IgD-negative memory B cell (primary cell): ENCODE measurements at regions not wholly inside any gene's neighbourhood (a gene's known extent, or its start where the extent isn't known, plus 50 kb on each side); places are given as distances from the start of the nearest gene placed in this dataset.
"Not testable (repeated sequence)": the region's sequence is repeated elsewhere in the genome, so short reads cannot be mapped to it uniquely, and the experiment has no call there.

Source experiments
- H3K27ac Mint-ChIP-seq, 3 donors: one replicate each; pipeline ENCODE4 v1.8.0; 2020 to 2022; ENCODE audit warnings: mild to moderate bottlenecking in 3 of 3, mixed read lengths in 3 of 3, moderate library complexity in 1 of 3
- H3K27me3 Mint-ChIP-seq: one replicate; pipeline ENCODE4 v1.8.0; 2021; ENCODE audit warnings: mixed read lengths
- H3K36me3 Mint-ChIP-seq: one replicate; pipeline ENCODE4 v1.8.0; 2020; ENCODE audit warnings: mild to moderate bottlenecking, mixed read lengths
- H3K4me1 Mint-ChIP-seq, 3 donors: one replicate each; pipeline ENCODE4 v1.8.0; 2020 to 2022; ENCODE audit warnings: mixed read lengths in 3 of 3, mild to moderate bottlenecking in 1 of 3
- H3K4me3 Mint-ChIP-seq, 4 donors: one replicate each; pipeline ENCODE4 v1.8.0; 2020 to 2022; ENCODE audit warnings: mild to moderate bottlenecking in 4 of 4, mixed read lengths in 4 of 4, moderate library complexity in 3 of 4
- H3K9me3 Mint-ChIP-seq, 3 donors: one replicate each; pipeline ENCODE4 v1.8.0; 2020 to 2021; ENCODE audit warnings: mixed read lengths in 3 of 3, mild to moderate bottlenecking in 1 of 3

DNA sequence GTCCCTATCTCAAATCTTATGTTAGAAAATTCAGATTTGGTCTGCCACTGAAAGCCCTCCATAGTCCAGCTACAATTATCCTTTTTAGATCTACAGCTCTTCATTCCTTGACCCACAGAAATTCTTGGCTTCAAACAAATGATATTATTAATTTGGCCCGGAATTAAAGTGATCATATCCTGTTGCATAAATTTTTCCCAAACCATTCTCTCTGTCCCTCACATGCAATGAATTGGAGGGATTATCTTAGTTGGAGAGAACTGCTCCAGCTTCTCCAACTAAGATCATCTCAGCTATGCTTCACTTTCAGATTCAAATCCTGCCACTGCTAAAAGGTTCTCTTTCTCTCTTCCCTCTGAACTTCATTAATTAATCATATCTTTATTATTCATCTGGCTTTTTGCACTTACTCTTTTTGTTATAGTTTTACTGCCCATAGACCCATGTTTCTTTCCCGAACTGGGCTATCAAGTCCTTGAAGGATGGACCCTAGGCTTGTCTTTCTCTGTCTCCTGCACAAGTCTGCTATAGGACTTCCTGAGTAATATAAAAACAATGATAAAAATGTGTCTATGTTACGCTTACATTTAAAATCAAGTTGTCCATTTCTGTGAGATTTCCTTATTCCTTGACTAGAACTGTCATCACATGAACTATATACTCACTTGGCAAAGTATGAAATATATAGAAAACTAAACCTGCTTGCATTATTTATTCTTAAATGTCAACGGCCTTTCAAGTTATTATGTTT is 493.9 kb upstream of the MARCKS start:
- H3K4me3 Mint-ChIP-seq, result no peak overlapping the region
- H3K27ac Mint-ChIP-seq, result no peak overlapping the region
- peaks cover 0 to 3% (median 0%) of the 10 kb centered on the region in 3 donors for H3K9me3 Mint-ChIP-seq
- no peaks in the 10 kb centered on the region for H3K36me3 Mint-ChIP-seq
- no peaks in the 10 kb centered on the region for H3K27me3 Mint-ChIP-seq
- no peaks in the 10 kb centered on the region for H3K4me1 Mint-ChIP-seq

DNA sequence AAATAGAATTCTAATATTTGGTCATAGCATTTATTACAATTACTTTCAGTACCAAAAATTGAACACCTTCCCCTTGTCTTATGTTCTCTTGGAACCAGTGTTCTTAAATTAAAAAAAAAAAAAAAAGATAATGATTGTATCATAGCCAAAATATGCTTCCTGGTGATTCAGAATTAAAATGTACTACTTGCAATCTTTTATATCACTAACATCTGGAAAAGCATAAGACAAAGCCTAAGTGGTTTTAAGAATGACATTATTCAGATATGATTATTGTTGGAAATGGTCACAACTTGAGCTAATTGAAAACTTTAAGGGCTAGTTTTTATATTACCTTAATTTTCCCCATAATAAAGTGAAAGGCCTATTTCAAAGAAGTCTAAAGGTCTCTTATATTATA is 493.3 kb upstream of the MARCKS start:
- Mint-ChIP-seq H3K27me3 (no peaks in the 10 kb centered on the region), H3K4me1 (no peaks in the 10 kb centered on the region), H3K27ac (no peak overlapping the region), H3K4me3 (no peak overlapping the region), H3K36me3 (no peaks in the 10 kb centered on the region), H3K9me3 (peaks cover 0 to 3% (median 0%) of the 10 kb centered on the region in 3 donors)

DNA sequence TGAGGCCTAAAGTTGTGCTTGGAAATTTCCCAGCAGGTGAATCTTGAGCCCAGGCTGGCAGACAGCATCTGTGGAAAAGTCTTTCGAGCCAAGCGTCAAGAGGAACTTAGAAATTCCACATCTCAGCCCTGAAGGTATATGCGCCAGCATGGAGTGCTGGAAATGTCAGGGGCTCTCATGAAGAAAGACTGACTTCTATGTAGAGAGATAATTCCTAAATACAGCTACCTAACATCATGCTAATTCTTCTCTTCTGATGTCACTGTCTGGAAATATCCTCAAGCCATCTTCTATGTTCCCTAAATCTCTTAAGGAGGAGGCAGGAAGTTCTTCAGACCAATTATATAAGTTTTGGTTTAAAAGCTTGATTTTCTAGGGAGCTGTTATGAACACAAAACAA is 492.4 kb upstream of the MARCKS start:
- Mint-ChIP-seq H3K4me1 (no peaks in the 10 kb centered on the region), H3K27me3 (no peaks in the 10 kb centered on the region), H3K36me3 (no peaks in the 10 kb centered on the region), H3K9me3 (peaks cover 0 to 3% (median 0%) of the 10 kb centered on the region in 3 donors), H3K27ac (no peak overlapping the region), H3K4me3 (no peak overlapping the region)

DNA sequence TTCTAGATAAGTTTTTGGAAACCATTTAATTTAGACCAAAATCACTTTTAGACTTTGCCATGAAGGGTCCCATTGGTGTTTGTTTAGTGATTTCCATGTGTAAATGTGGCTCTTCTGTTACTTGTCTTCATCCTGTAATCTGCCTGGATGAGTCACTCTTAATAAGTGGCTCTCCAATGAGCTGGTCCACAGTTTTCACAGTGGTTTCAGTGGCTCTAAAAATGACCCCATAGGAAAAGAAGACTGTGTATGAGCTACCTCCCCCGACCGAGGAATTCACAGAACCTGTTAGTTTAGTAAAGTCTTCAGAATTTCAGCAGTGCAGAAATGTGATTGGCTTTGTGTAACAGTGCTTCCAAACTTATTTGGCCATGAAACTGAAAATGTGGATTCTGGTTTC is 492.0 kb upstream of the MARCKS start:
- Mint-ChIP-seq H3K27me3 (no peaks in the 10 kb centered on the region), H3K4me3 (no peak overlapping the region)

DNA sequence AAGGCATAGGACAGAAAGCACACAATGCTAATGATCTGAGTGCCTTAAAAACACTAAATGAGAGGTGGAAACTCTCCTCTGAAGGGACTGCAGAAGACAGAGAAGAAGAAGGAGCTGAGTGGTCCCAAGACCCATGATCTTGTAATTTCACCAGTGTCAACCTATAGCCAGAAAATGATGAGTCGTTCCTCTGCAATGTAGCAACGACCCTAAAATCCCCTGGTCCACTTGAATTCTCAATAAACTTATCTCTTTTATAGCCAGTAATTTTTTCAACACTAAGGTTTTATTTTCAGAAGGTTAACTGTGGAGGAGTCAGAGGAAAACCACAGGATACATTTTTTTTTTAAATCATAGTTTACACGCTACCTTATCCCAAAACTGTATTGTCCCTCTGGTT is 490.6 kb upstream of the MARCKS start:
- Mint-ChIP-seq H3K27me3 (no peaks in the 10 kb centered on the region), H3K27ac (no peak overlapping the region), H3K36me3 (no peaks in the 10 kb centered on the region), H3K4me3 (no peak overlapping the region), H3K9me3 (peaks cover 0 to 3% (median 0%) of the 10 kb centered on the region in 3 donors), H3K4me1 (no peaks in the 10 kb centered on the region)

More for the DNA sequence above, 492.0 kb upstream of the MARCKS start:
- H3K27ac Mint-ChIP-seq, result no peak overlapping the region
- no peaks in the 10 kb centered on the region for H3K36me3 Mint-ChIP-seq
- H3K4me1 Mint-ChIP-seq, result no peaks in the 10 kb centered on the region
- peaks cover 0 to 3% (median 0%) of the 10 kb centered on the region in 3 donors for H3K9me3 Mint-ChIP-seq

DNA sequence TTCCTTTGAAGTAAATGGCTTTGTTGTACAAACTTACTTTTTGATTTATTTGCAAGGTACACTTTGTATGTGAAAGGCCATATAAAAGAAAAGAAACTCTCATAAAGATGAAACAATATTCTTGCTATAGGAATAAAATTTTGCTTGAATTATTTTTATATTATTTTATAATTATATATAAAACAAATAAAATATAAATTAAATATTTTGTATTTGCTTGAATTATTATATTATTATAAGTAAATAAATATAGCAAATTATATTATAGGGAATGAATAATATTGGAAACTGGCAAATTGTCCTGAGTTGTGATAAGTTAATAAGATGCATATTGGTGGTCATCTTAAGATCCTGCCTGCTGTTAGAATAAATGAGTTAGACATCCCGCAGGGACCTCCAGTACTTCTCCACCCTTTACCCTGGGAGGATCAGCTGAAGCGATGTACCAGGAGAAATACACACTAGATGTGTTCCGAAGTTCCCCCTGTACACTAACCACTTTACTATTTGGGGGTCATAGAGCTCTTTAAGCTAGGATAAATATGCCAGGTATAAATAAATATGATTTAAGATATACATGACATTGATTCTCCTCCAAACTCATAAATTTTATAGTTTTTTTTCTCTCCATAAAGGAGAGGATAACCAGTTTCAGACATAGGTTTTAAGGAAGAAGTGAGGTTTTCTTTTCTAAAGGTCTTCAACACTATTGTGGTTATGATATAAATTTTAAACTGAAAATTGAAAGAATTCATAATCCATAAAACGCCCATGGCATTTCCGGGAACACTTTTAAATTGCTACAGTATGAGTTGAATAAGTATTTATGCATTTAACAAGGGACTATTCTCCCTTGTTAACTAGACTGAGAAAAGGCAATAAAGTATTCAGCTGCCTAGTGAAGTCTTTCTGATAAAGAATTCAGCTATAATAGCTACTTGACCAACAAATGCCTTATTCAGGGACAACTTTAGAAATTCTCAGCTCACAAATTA is 486.3 kb upstream of the MARCKS start:
- H3K27me3 Mint-ChIP-seq, result no peaks in the 10 kb centered on the region
- peaks cover 2% of the 10 kb centered on the region for H3K36me3 Mint-ChIP-seq
- no peak overlapping the region for H3K4me3 Mint-ChIP-seq
- H3K4me1 Mint-ChIP-seq, result no peaks in the 10 kb centered on the region
- no peaks in the 10 kb centered on the region for H3K9me3 Mint-ChIP-seq
- H3K27ac Mint-ChIP-seq, result no peak overlapping the region

DNA sequence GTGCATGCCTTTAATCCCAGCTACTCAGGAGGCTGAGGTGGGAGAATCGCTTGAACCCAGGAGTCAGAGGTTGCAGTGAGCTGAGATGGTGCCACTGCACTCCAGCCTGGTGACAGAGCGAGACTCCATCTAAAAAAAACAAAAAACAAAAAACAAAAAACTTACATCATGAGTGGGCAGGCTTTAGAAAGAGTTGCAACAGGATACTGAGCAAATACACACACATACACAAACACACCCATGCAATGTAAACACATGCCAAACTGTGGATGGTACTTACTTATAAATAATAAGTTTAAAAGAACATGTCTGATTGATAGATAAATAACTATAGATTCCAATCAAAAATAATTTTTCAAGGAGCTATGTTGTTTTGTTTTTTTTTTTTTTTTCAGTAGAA is 481.7 kb upstream of the MARCKS start:
- H3K4me1 Mint-ChIP-seq, H3K36me3 Mint-ChIP-seq, H3K27ac Mint-ChIP-seq, H3K27me3 Mint-ChIP-seq, H3K9me3 Mint-ChIP-seq, H3K4me3 Mint-ChIP-seq: not testable (repeated sequence)

DNA sequence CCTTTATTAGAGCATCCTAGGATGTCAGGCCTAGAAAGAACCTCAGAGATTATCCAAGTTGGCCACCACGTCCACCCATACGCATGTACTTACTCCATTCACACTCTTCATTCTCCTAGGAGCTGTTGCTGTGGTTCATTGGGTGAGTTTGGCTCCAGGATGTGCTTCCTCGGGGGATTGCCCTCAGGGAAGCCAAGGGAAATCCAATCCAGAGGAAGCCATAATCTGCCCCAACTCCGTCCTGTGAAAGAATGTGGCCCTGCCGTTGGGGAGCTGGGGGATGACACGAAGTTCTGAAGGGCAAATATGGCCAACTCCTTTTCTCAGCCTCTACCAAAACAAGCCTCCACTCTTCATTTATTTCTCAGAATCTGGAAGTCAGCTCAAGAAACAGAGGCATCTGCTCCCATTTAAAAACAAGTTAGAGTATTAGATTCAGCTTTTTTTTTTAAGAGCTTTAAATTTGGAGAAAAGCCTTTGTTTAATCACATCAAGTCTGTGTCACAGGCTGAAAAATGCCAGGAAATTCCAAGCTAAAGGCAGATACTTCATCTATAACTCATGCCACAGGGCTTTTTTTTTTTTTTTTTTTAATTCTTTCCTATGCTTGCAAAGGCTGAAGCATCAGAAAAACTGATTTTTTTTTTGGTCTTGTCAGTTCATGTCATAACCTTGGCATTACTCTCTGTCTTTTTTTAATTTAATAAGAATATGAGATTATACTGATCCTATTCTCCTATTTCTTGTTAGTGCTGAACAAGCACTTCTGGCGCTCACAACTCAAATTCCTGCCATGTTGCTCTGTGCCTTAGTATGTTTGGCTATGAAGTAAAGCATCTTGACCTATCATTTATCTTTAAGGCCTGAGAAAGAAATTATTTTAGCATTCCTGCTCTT is 480.9 kb upstream of the MARCKS start:
- H3K4me3 Mint-ChIP-seq, result no peak overlapping the region
- H3K36me3 Mint-ChIP-seq, result peaks cover 2% of the 10 kb centered on the region
- peak overlapping the region in 1 of 3 donors; percentile 33 for H3K27ac Mint-ChIP-seq
- no peaks in the 10 kb centered on the region for H3K4me1 Mint-ChIP-seq
- no peaks in the 10 kb centered on the region for H3K27me3 Mint-ChIP-seq
- H3K9me3 Mint-ChIP-seq, result no peaks in the 10 kb centered on the region

DNA sequence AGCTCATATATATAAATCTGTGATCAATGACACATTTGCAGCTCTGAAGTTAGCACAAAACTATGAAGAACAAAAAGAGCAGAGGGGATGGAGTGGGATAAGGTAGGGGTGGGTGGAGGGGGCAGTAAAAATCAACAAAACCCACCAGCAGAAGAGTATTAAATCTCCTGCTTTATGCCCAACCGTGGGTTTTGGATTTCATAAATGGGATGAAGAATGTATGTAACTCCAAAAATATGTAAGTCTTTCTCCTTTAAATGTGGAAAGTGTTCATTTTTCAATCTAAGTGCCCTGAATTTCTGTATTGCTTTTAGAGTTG is 480.3 kb upstream of the MARCKS start:
- no peak overlapping the region for H3K27ac Mint-ChIP-seq
- H3K27me3 Mint-ChIP-seq, result no peaks in the 10 kb centered on the region
- peaks cover 0 to 2% (median under 1%) of the 10 kb centered on the region in 3 donors for H3K4me1 Mint-ChIP-seq
- no peaks in the 10 kb centered on the region for H3K9me3 Mint-ChIP-seq
- peaks cover 2% of the 10 kb centered on the region for H3K36me3 Mint-ChIP-seq
- no peak overlapping the region for H3K4me3 Mint-ChIP-seq

DNA sequence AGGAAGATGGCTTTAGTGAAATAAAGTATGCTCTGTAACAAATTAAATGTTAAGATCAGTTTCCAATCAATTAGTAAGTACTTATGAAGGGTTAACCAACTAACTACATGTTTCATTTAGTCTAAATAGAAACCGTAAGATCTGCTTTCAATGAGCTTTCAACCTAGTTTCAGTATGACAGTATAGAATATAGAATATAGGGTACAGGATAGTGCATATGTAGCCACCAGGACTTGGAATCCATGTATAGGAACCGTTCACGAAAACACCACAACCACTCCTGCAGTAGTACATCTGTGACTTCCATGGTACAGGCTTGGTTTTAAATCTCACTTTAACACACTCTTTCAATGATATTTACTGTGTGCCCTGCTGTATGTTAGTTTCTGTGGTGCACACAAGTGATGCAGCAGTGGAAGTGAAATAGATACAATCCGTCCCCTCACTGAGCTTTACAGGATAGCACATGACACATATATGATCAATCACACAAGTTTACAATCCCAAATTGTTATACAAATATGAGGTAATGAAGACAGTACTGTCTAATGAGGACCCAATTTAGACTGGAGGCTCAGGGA is 479.7 kb upstream of the MARCKS start:
- H3K27ac Mint-ChIP-seq, result no peak overlapping the region
- H3K4me1 Mint-ChIP-seq, result peaks cover 0 to 8% (median 6%) of the 10 kb centered on the region in 3 donors
- peaks cover 2% of the 10 kb centered on the region for H3K36me3 Mint-ChIP-seq
- H3K9me3 Mint-ChIP-seq, result no peaks in the 10 kb centered on the region
- no peaks in the 10 kb centered on the region for H3K27me3 Mint-ChIP-seq
- no peak overlapping the region for H3K4me3 Mint-ChIP-seq

DNA sequence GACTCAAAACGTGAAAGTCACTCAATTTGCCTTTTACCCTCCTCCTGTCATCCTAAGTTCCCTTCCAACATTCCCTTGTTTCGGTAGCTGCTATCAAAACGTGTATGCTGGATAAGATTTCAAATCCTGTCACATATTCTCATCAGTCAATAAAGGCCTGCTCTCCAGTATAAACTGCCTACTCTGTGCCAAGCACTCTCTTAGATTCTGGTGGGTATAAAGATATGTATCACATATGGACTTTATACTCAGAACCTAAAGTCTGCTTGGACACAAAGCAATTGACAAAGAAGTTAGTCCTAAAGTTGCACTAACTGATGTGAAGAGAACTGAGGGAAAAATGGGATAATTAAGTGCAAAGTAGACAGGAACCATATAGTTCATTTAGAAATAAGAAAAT is 476.6 kb upstream of the MARCKS start:
- no peak overlapping the region for H3K27ac Mint-ChIP-seq
- H3K4me1 Mint-ChIP-seq, result peaks cover 0 to 8% (median 6%) of the 10 kb centered on the region in 3 donors
- H3K36me3 Mint-ChIP-seq, result no peaks in the 10 kb centered on the region
- H3K27me3 Mint-ChIP-seq, result no peaks in the 10 kb centered on the region
- H3K9me3 Mint-ChIP-seq, result no peaks in the 10 kb centered on the region
- H3K4me3 Mint-ChIP-seq, result no peak overlapping the region

DNA sequence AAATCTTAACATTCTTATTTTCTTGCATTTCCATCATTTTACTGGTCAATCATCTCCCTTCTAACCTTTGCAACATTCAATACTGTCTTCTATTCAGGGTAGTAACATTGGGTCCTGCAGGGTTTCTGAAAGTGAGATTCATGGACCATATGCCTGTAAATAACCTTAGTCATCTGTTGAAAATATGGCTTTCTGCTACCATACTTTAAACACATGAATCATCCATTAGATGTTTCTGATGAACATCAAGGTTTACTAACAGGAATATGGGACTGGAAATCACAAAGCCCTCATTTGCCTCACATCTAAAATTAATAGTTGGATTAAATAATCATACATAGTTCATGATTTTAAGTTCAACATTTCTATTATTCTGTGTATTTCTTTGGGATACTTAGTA is 475.9 kb upstream of the MARCKS start:
- Mint-ChIP-seq H3K9me3 (no peaks in the 10 kb centered on the region), H3K36me3 (no peaks in the 10 kb centered on the region), H3K27me3 (no peaks in the 10 kb centered on the region), H3K27ac (no peak overlapping the region), H3K4me3 (no peak overlapping the region), H3K4me1 (peaks cover 0 to 8% (median 6%) of the 10 kb centered on the region in 3 donors)

DNA sequence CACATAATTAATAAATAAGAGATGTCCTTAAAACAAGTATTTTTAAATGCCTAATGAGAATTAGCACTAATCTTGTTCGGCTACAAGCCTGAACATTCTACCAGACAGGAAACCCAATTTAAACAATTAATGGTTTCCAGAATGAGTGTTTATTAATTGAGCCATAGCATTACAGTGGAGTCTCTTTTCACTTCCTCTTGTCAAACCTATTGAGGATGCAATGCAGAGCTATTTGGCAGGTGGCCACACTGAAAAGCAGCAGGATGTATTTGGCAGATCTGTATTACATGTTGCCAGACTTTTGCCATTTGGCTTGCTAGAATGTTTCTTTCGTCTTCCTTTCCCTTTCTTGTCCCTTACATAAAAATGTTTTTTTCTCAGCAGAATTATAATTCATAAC is 475.2 kb upstream of the MARCKS start:
- H3K27me3 Mint-ChIP-seq, result no peaks in the 10 kb centered on the region
- no peak overlapping the region for H3K4me3 Mint-ChIP-seq
- H3K4me1 Mint-ChIP-seq, result peaks cover 0 to 8% (median 6%) of the 10 kb centered on the region in 3 donors
- no peaks in the 10 kb centered on the region for H3K9me3 Mint-ChIP-seq
- no peak overlapping the region for H3K27ac Mint-ChIP-seq
- no peaks in the 10 kb centered on the region for H3K36me3 Mint-ChIP-seq

DNA sequence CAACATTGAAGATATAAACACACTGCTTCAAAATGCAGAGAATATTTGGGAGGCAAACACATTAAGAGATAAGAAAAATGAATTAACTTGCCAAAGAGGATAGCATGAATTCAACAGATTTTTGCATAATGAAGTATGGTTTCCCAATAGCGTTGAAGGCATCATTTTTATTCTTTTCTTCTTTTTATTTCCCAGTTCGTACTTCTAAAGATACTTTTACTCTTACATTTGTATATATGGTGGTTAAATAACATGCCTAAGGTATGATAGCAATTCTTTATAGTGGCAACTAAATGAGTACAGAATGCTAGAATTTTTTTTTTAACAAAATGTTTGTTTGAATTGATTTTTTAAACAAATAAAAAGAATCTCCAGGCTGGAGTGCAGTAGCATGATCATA is 473.4 kb upstream of the MARCKS start:
- no peaks in the 10 kb centered on the region for H3K36me3 Mint-ChIP-seq
- H3K4me3 Mint-ChIP-seq, result no peak overlapping the region
- no peaks in the 10 kb centered on the region for H3K9me3 Mint-ChIP-seq
- H3K27ac Mint-ChIP-seq, result no peak overlapping the region
- H3K27me3 Mint-ChIP-seq, result no peaks in the 10 kb centered on the region
- H3K4me1 Mint-ChIP-seq, result peaks cover 0 to 8% (median 6%) of the 10 kb centered on the region in 3 donors
